GM12874 (cell line): ENCODE measurements at regions not wholly inside any gene's neighbourhood (a gene's known extent, or its start where the extent isn't known, plus 50 kb on each side); places are given as distances from the start of the nearest gene placed in this dataset.

ENCODE experiments used
- CTCF ChIP-seq: IDR thresholded peaks from 2 replicates; pipeline ENCODE4 v1.5.1; 2011; ENCODE audit warnings: low read depth, mild to moderate bottlenecking, control low read depth, low read length, moderate library complexity; ENCODE audit not compliant: insufficient read depth

- no peak for TF ChIP-seq CTCF
These were observed 397.6 kb upstream of the HS6ST1 start for GRCh38 chr2:128716299-128716721.

- TF ChIP-seq CTCF: no peak
These were observed 399.4 kb upstream of the HS6ST1 start for GRCh38 chr2:128717758-128718710.

GRCh38 chr2:128720080-128721022 lies 401.7 kb upstream of the HS6ST1 start:
- TF ChIP-seq CTCF: no peak

- no peak for TF ChIP-seq CTCF
These were observed 402.4 kb upstream of the HS6ST1 start for GRCh38 chr2:128721096-128721495.

- no peak for TF ChIP-seq CTCF
These were observed 403.8 kb upstream of the HS6ST1 start for GRCh38 chr2:128722489-128722888.

- no peak for TF ChIP-seq CTCF
These were observed 405.9 kb upstream of the HS6ST1 start for GRCh38 chr2:128724547-128724946.

GRCh38 chr2:128724972-128725371 lies 406.3 kb upstream of the HS6ST1 start:
- no peak for TF ChIP-seq CTCF
